A549 (cell line): ENCODE measurements at regions not wholly inside any gene's neighbourhood (a gene's known extent, or its start where the extent isn't known, plus 50 kb on each side); places are given as distances from the start of the nearest gene placed in this dataset.

Experiments
- ATAC-seq, 2 experiments: fragments of 200-7000 bp in 1 of 2; fragments of >200 bp in 1 of 2; cut with Nextera tagmentation in 1 of 2; cut with Tn5 transposase in 1 of 2; 3 replicates each; pipeline versions ENCODE4 v1.8.0 to v1.9.1; 2018 to 2020; ENCODE audit warnings: mild to moderate bottlenecking in 1 of 2, moderate library complexity in 1 of 2
- CTCF ChIA-PET: fragments of 300-600 bp; sonication (Branson Sonifier 250); formaldehyde crosslinking; extraction: SDS; loops from one replicate; lab custom pipeline; 2021; ENCODE audit warnings: antibody characterized with exemption, inconsistent platforms; lab: Yijun Ruan, JAX
- POLR2A ChIA-PET: fragments of 350-600 bp; formaldehyde crosslinking; extraction: SDS; loops from one replicate; lab custom pipeline; 2021; ENCODE audit warnings: antibody characterized with exemption, inconsistent platforms; lab: Yijun Ruan, JAX
- DNase-seq, 2 experiments: peaks; one replicate each; pipeline versions ENCODE4 v3.0.0 to v3.0.0-alpha.2; 2011 to 2016; ENCODE audit warnings: low read depth in 1 of 2, low spot score in 1 of 2
- FAIRE-seq: peaks from 2 replicates; lab custom pipeline; 2011; peaks lifted over from hg19 to GRCh38; lab: Jason Lieb, UNC
- H3K27ac ChIP-seq, 2 experiments: fragments of >200 bp; sonication (Bioruptor Twin); formaldehyde crosslinking; 3 replicates each; pipeline ENCODE4 v1.5.1; 2016 to 2017
- H3K4me1 ChIP-seq: fragments of >200 bp; sonication (Bioruptor Twin); formaldehyde crosslinking; 3 replicates; pipeline ENCODE4 v1.6.1; 2016
- H3K4me2 ChIP-seq: fragments of >200 bp; sonication (Bioruptor Twin); formaldehyde crosslinking; 3 replicates; pipeline ENCODE4 v1.6.1; 2016
- H3K4me3 ChIP-seq: fragments of >200 bp; sonication (Bioruptor Twin); formaldehyde crosslinking; 3 replicates; pipeline ENCODE4 v1.5.1; 2016
- H3K9me3 ChIP-seq: fragments of >200 bp; sonication (Bioruptor Twin); formaldehyde crosslinking; 3 replicates; pipeline ENCODE4 v1.6.1; 2016
- KDM5A ChIP-seq: fragments of 200-600 bp; sonication (generic); IDR thresholded peaks from 2 replicates; pipeline ENCODE4 v1.6.1; 2016; ENCODE audit warnings: antibody characterized with exemption, mild to moderate bottlenecking
- RAD21 ChIP-seq, 2 experiments: fragments of >200 bp in 1 of 2; sonication (Bioruptor Twin) in 1 of 2; formaldehyde crosslinking in 1 of 2; IDR thresholded peaks in 1 of 2; conservative IDR thresholded peaks in 1 of 2; 2 replicates in 1 of 2; 3 replicates in 1 of 2; pipeline ENCODE4 v1.6.1; 2012 to 2018; ENCODE audit warnings: inconsistent platforms in 1 of 2
- RFX5 ChIP-seq: fragments of 450-650 bp; IDR thresholded peaks from 2 replicates; pipeline ENCODE4 v1.7.1; 2014; ENCODE audit warnings: antibody characterized with exemption, mild to moderate bottlenecking, moderate library complexity
- TFCP2L1 ChIP-seq: fragments of 250-450 bp; sonication (Bioruptor Pico); IDR thresholded peaks from 2 replicates; pipeline ENCODE4 v1.5.0; 2021; ENCODE audit warnings: mild to moderate bottlenecking
- TP53 ChIP-seq: fragments of 250-450 bp; sonication (Bioruptor Pico); IDR thresholded peaks from 2 replicates; pipeline ENCODE4 v1.5.0; 2021; ENCODE audit warnings: mild to moderate bottlenecking, moderate library complexity
- WGBS: methylation state at CpG from one replicate; pipeline ENCODE4 v1.1.6; 2017; ENCODE audit errors: missing lambda C conversion rate; 5-methylcytosine and 5-hydroxymethylcytosine counted together

DNA sequence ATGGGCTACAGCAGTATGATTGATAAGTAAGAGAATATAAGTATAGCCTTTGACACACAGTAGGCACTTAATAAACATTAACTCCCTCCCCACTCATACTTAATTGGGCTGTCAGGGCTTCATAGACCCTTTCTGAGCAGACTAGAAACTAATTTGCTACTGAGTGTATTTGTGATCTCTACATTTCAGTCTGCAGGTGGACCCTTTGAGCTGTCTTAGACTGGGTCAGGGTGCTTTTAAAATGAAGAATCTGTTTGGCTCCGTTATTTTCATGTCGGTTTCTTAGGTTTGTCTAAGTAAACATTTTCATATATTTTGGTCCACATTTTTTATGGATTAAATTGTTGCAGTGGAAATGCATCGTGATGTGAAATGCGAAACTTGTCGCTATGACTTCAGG lies 50.3 kb upstream of the SELENOK start:
- no peaks in the 10 kb centered on the region for H3K9me3 ChIP-seq
- no peak overlapping the region for H3K4me2 ChIP-seq
- no peak for DNase-seq
- H3K27ac ChIP-seq = no peak overlapping the region
- TF ChIP-seq TP53 (CRISPR knock-in tag) (no peak), RAD21 (conservative IDR thresholded peaks at IDR 0.05 in 1 of 2, IDR thresholded peaks at IDR 0.05 in 1 of 2) (peak in 1 of 2 experiments; percentile 23; a peak in 1 of 5 replicates), RFX5 (no peak), TFCP2L1 (CRISPR knock-in tag) (no peak), KDM5A (no peak)
- TF ChIP-seq, all 56 proteins: peak for 1
- CTCF ChIA-PET = no interaction called here
- ATAC-seq = no peak
- WGBS = 59% methylated on average over 5 of the region's 5 CpGs
- no peak for FAIRE-seq
- Histone ChIP-seq H3K4me1 (no peaks in the 10 kb centered on the region), H3K4me3 (no peak overlapping the region)
- POLR2A ChIA-PET = no interaction called here
